ENCODE measurements at regions not wholly inside any gene's neighbourhood (a gene's known extent, or its start where the extent isn't known, plus 50 kb on each side); places are given as distances from the start of the nearest gene placed in this dataset.

DNA sequence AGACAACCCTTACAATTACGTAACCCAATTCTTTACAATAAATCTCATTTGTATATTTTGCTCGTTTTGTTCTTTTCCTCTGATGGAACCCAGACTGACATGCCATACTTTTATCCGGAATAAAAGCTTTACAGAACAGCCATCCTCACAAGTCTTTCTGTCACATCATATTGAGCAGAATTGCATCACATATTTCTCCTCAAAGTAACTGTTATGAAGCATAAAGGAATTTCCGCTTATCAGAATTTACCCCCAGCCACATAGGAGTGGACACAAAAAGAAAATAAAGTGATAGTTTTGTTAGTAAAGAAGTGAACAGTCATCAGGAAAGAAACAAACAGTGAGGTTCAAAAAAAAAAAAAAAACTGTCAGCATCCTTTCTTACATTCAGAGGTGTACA lies 539.5 kb upstream of the LUZP2 start:
- DNase-seq (ENCODE audit: low spot score), result no peak
- WGBS, 2 donors (ENCODE audit: extremely low coverage in 2 of 2, insufficient read length in 2 of 2, insufficient replicate concordance in 1 of 2), result 100% methylated on average over 1 of the region's 4 CpGs
- H3K27ac ChIP-seq (replicated peaks; ENCODE audit: low read length), result no peak overlapping the region
- H3K4me1 ChIP-seq (ENCODE audit: control insufficient read depth in 2 of 2, insufficient read depth in 1 of 2, low read depth in 1 of 2, low read length in 2 of 2), result no peaks in the 10 kb centered on the region
- no peaks in the 10 kb centered on the region for H3K27me3 ChIP-seq (ENCODE audit: control insufficient read depth in 3 of 3, insufficient read depth in 3 of 3, low read depth in 1 of 3, low read length in 3 of 3)
- no peak overlapping the region for H3K9ac ChIP-seq (ENCODE audit: low read depth, low read length, poor library complexity)
- no peak overlapping the region for H3K18ac ChIP-seq (ENCODE audit: low read length)
- no peak overlapping the region for H3K4me2 ChIP-seq (ENCODE audit: insufficient read depth, low read length, poor library complexity, severe bottlenecking)
- no peak overlapping the region for H2BK12ac ChIP-seq (ENCODE audit: low read length)
- no peak overlapping the region for H3K4ac ChIP-seq (ENCODE audit: low read length)
- H4K8ac ChIP-seq (ENCODE audit: low read depth, low read length), result no peak overlapping the region
- H3K4me3 ChIP-seq (ENCODE audit: low read length in 2 of 2), result no peak overlapping the region
- no peak overlapping the region for H3K14ac ChIP-seq (ENCODE audit: low read length)
- no peak overlapping the region for H2AK5ac ChIP-seq (ENCODE audit: low read depth, low read length)
- no peak overlapping the region for H2BK5ac ChIP-seq (ENCODE audit: low read length)
- H2AFZ ChIP-seq (ENCODE audit: low read length), result no peak overlapping the region
- H3K9me3 ChIP-seq (replicated peaks in 1 of 2; ENCODE audit: control insufficient read depth in 2 of 2, insufficient read depth in 1 of 2, low read depth in 1 of 2, low read length in 2 of 2), result no peaks in the 10 kb centered on the region
- H3K23ac ChIP-seq (ENCODE audit: low read depth, low read length, poor library complexity), result no peak overlapping the region
- no peak overlapping the region for H4K91ac ChIP-seq (ENCODE audit: low read depth, low read length, poor library complexity)
- no peak overlapping the region for H2BK15ac ChIP-seq (ENCODE audit: low read length)
- H2BK120ac ChIP-seq (ENCODE audit: low read depth, low read length), result no peak overlapping the region
- no peaks in the 10 kb centered on the region for H3K36me3 ChIP-seq (replicated peaks in 1 of 2; ENCODE audit: control insufficient read depth in 2 of 2, insufficient read depth in 2 of 2, low read length in 2 of 2)
- no peaks in the 10 kb centered on the region for H3K79me1 ChIP-seq (ENCODE audit: low read depth, low read length)

GRCh38 chr11:23959462-23959861 lies 537.4 kb upstream of the LUZP2 start:
- no peaks in the 10 kb centered on the region for H3K36me3 ChIP-seq (replicated peaks in 1 of 2; ENCODE audit: control insufficient read depth in 2 of 2, insufficient read depth in 2 of 2, low read length in 2 of 2)
- H2BK120ac ChIP-seq (ENCODE audit: low read depth, low read length), result no peak overlapping the region
- no peak overlapping the region for H3K18ac ChIP-seq (ENCODE audit: low read length)
- no peak overlapping the region for H2AFZ ChIP-seq (ENCODE audit: low read length)
- H3K79me1 ChIP-seq (ENCODE audit: low read depth, low read length), result no peaks in the 10 kb centered on the region
- no peak overlapping the region for H4K91ac ChIP-seq (ENCODE audit: low read depth, low read length, poor library complexity)
- no peak for DNase-seq (ENCODE audit: low spot score)
- no peaks in the 10 kb centered on the region for H3K4me1 ChIP-seq (ENCODE audit: control insufficient read depth in 2 of 2, insufficient read depth in 1 of 2, low read depth in 1 of 2, low read length in 2 of 2)
- H2BK12ac ChIP-seq (ENCODE audit: low read length), result no peak overlapping the region
- no peaks in the 10 kb centered on the region for H3K9me3 ChIP-seq (replicated peaks in 1 of 2; ENCODE audit: control insufficient read depth in 2 of 2, insufficient read depth in 1 of 2, low read depth in 1 of 2, low read length in 2 of 2)
- H3K23ac ChIP-seq (ENCODE audit: low read depth, low read length, poor library complexity), result no peak overlapping the region
- H4K8ac ChIP-seq (ENCODE audit: low read depth, low read length), result no peak overlapping the region
- no peak overlapping the region for H3K9ac ChIP-seq (ENCODE audit: low read depth, low read length, poor library complexity)
- no peak overlapping the region for H2BK15ac ChIP-seq (ENCODE audit: low read length)
- H3K4me3 ChIP-seq (ENCODE audit: low read length in 2 of 2), result no peak overlapping the region
- H2BK5ac ChIP-seq (ENCODE audit: low read length), result no peak overlapping the region
- H3K14ac ChIP-seq (ENCODE audit: low read length), result no peak overlapping the region
- H3K27me3 ChIP-seq (ENCODE audit: control insufficient read depth in 3 of 3, insufficient read depth in 3 of 3, low read depth in 1 of 3, low read length in 3 of 3), result no peaks in the 10 kb centered on the region
- no CpG with 5 or more reads among the region's 3 CpGs for WGBS, 2 donors (ENCODE audit: extremely low coverage in 2 of 2, insufficient read length in 2 of 2, insufficient replicate concordance in 1 of 2)
- no peak overlapping the region for H3K27ac ChIP-seq (replicated peaks; ENCODE audit: low read length)
- no peak overlapping the region for H3K4me2 ChIP-seq (ENCODE audit: insufficient read depth, low read length, poor library complexity, severe bottlenecking)
- H3K4ac ChIP-seq (ENCODE audit: low read length), result no peak overlapping the region
- no peak overlapping the region for H2AK5ac ChIP-seq (ENCODE audit: low read depth, low read length)

DNA sequence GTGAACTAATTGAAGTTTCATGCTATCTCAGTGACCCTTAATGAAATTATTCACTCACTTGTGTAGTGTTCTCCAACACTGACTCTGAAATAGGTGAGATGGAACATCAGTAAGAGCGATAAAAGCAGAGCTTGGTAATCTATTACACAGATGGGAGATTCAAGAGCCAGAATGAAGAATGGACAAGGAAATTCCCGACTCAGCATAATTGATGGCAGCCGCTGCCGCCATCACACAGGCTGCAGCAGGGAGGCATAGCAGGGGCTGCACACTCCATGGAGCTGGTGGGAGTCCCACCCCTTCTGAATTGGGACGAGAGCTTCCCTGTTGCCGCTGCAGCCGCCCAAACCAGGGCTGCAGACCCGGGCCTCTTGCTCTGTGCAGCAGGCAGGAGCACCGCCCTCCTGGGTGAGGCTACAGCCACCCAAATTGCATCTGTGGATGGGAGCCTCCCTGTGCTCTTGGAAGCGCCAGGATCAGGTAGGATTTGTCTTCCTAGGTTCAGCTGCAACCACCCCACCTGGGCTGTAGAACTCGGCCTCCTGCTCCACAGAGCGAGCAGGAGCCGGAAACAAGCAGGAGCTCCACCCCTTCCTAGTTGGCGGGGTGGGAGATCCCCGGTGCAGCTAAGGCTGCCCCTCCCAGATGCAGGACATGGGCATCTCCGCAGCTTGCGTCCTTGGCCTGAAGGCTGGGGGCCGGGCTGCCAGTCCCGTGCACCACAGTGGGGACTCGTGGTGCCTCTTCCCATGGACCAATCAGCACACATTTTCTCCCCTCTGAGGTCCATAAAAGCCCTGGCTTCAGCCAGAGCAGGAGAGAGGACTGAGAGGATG lies 535.1 kb upstream of the LUZP2 start:
- WGBS, 2 donors (ENCODE audit: extremely low coverage in 2 of 2, insufficient read length in 2 of 2, insufficient replicate concordance in 1 of 2), result no CpG with 5 or more reads among the region's 20 CpGs
- Histone ChIP-seq H3K4me3 (ENCODE audit: low read length in 2 of 2) (no peak overlapping the region), H3K36me3 (replicated peaks in 1 of 2; ENCODE audit: control insufficient read depth in 2 of 2, insufficient read depth in 2 of 2, low read length in 2 of 2) (no peaks in the 10 kb centered on the region), H4K91ac (ENCODE audit: low read depth, low read length, poor library complexity) (no peak overlapping the region), H2AFZ (ENCODE audit: low read length) (no peak overlapping the region), H4K8ac (ENCODE audit: low read depth, low read length) (no peak overlapping the region), H3K9me3 (replicated peaks in 1 of 2; ENCODE audit: control insufficient read depth in 2 of 2, insufficient read depth in 1 of 2, low read depth in 1 of 2, low read length in 2 of 2) (no peaks in the 10 kb centered on the region), H3K18ac (ENCODE audit: low read length) (peak overlapping the region; percentile 55), H2BK5ac (ENCODE audit: low read length) (no peak overlapping the region), H3K27ac (replicated peaks; ENCODE audit: low read length) (no peak overlapping the region), H3K4ac (ENCODE audit: low read length) (no peak overlapping the region), H2AK5ac (ENCODE audit: low read depth, low read length) (no peak overlapping the region), H2BK120ac (ENCODE audit: low read depth, low read length) (no peak overlapping the region), H3K4me2 (ENCODE audit: insufficient read depth, low read length, poor library complexity, severe bottlenecking) (no peak overlapping the region), H2BK15ac (ENCODE audit: low read length) (no peak overlapping the region), H3K23ac (ENCODE audit: low read depth, low read length, poor library complexity) (no peak overlapping the region), H3K9ac (ENCODE audit: low read depth, low read length, poor library complexity) (no peak overlapping the region), H3K14ac (ENCODE audit: low read length) (no peak overlapping the region), H3K4me1 (ENCODE audit: control insufficient read depth in 2 of 2, insufficient read depth in 1 of 2, low read depth in 1 of 2, low read length in 2 of 2) (no peaks in the 10 kb centered on the region), H3K79me1 (ENCODE audit: low read depth, low read length) (no peaks in the 10 kb centered on the region), H2BK12ac (ENCODE audit: low read length) (no peak overlapping the region), H3K27me3 (ENCODE audit: control insufficient read depth in 3 of 3, insufficient read depth in 3 of 3, low read depth in 1 of 3, low read length in 3 of 3) (no peaks in the 10 kb centered on the region)
- DNase-seq (ENCODE audit: low spot score), result no peak

DNA sequence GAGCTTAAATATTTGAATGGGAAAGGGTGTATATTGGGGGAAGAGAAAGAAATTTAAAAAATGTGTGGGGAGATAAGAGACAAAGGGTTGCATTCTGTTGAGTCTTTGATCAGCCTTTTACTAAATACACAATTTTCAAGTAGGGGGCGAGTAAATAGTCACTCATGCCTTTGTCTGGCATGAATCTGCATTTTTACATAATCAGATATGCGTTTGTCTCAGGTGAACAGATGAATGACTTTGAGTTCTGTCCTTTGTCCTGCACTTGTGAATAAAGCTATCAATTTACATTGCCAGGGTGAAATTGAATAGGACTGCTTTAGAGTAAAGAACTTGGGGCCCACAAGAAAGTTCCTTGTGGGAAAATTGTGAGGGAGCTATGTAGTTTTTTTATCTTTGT lies 523.6 kb upstream of the LUZP2 start:
- DNase-seq (ENCODE audit: low spot score), result no peak

More for the DNA sequence above, 523.6 kb upstream of the LUZP2 start:
- Histone ChIP-seq H2BK12ac (ENCODE audit: low read length) (no peak overlapping the region), H3K79me1 (ENCODE audit: low read depth, low read length) (no peaks in the 10 kb centered on the region), H3K36me3 (replicated peaks in 1 of 2; ENCODE audit: control insufficient read depth in 2 of 2, insufficient read depth in 2 of 2, low read length in 2 of 2) (no peaks in the 10 kb centered on the region), H3K4me1 (ENCODE audit: control insufficient read depth in 2 of 2, insufficient read depth in 1 of 2, low read depth in 1 of 2, low read length in 2 of 2) (peaks cover 0 to 5% of the 10 kb centered on the region in 2 donors), H2BK15ac (ENCODE audit: low read length) (no peak overlapping the region), H4K91ac (ENCODE audit: low read depth, low read length, poor library complexity) (no peak overlapping the region), H2AK5ac (ENCODE audit: low read depth, low read length) (no peak overlapping the region), H3K14ac (ENCODE audit: low read length) (no peak overlapping the region), H3K18ac (ENCODE audit: low read length) (no peak overlapping the region), H2BK120ac (ENCODE audit: low read depth, low read length) (no peak overlapping the region), H3K9me3 (replicated peaks in 1 of 2; ENCODE audit: control insufficient read depth in 2 of 2, insufficient read depth in 1 of 2, low read depth in 1 of 2, low read length in 2 of 2) (no peaks in the 10 kb centered on the region), H4K8ac (ENCODE audit: low read depth, low read length) (no peak overlapping the region), H3K27me3 (ENCODE audit: control insufficient read depth in 3 of 3, insufficient read depth in 3 of 3, low read depth in 1 of 3, low read length in 3 of 3) (no peaks in the 10 kb centered on the region), H2AFZ (ENCODE audit: low read length) (peak overlapping the region; percentile 22), H3K23ac (ENCODE audit: low read depth, low read length, poor library complexity) (no peak overlapping the region), H3K9ac (ENCODE audit: low read depth, low read length, poor library complexity) (no peak overlapping the region), H3K4me3 (ENCODE audit: low read length in 2 of 2) (no peak overlapping the region), H3K4me2 (ENCODE audit: insufficient read depth, low read length, poor library complexity, severe bottlenecking) (no peak overlapping the region), H3K27ac (replicated peaks; ENCODE audit: low read length) (no peak overlapping the region), H2BK5ac (ENCODE audit: low read length) (no peak overlapping the region), H3K4ac (ENCODE audit: low read length) (no peak overlapping the region)
- WGBS, 2 donors (ENCODE audit: extremely low coverage in 2 of 2, insufficient read length in 2 of 2, insufficient replicate concordance in 1 of 2), result no CpG with 5 or more reads among the region's 2 CpGs
